GM19397 (cell line): ENCODE measurements at regions not wholly inside any gene's neighbourhood (a gene's known extent, or its start where the extent isn't known, plus 50 kb on each side); places are given as distances from the start of the nearest gene placed in this dataset.

Experiments used
- ATAC-seq: cut with Tn5 transposase; IDR thresholded peaks from one replicate; pipeline ENCODE4 v1.9.1; 2021; ENCODE audit warnings: mild to moderate bottlenecking, moderate library complexity; ENCODE audit not compliant: unreplicated experiment

GRCh38 chr4:161237495-161237894 lies 926.3 kb downstream of the FSTL5 start:
- no peak for ATAC-seq

GRCh38 chr4:161225327-161225726 lies 938.5 kb downstream of the FSTL5 start:
- no peak for ATAC-seq

GRCh38 chr4:161222889-161223288 lies 940.9 kb downstream of the FSTL5 start:
- no peak for ATAC-seq

GRCh38 chr4:161208564-161208963 lies 955.2 kb downstream of the FSTL5 start:
- ATAC-seq: no peak

GRCh38 chr4:161206528-161207080 lies 957.2 kb downstream of the FSTL5 start:
- ATAC-seq: no peak

- no peak for ATAC-seq
Measured at GRCh38 chr4:161203865-161204264, 959.9 kb downstream of the FSTL5 start.

GRCh38 chr4:161197912-161198311 lies 965.9 kb downstream of the FSTL5 start:
- ATAC-seq: no peak

- ATAC-seq: no peak
Measured at GRCh38 chr4:161197474-161197873, 966.3 kb downstream of the FSTL5 start.

- no peak for ATAC-seq
Measured at GRCh38 chr4:161189286-161190134, 974.3 kb downstream of the FSTL5 start.

GRCh38 chr4:161188578-161188977 lies 975.2 kb downstream of the FSTL5 start:
- no peak for ATAC-seq

- no peak for ATAC-seq
Measured at GRCh38 chr4:161187569-161187968, 976.2 kb downstream of the FSTL5 start.

- no peak for ATAC-seq
Measured at GRCh38 chr4:161186750-161187149, 977.0 kb downstream of the FSTL5 start.

GRCh38 chr4:161186012-161186411 lies 977.8 kb downstream of the FSTL5 start:
- no peak for ATAC-seq

GRCh38 chr4:161183729-161184128 lies 980.1 kb downstream of the FSTL5 start:
- ATAC-seq: no peak

- no peak for ATAC-seq
Measured at GRCh38 chr4:161182913-161183312, 980.9 kb downstream of the FSTL5 start.

- ATAC-seq: no peak
Measured at GRCh38 chr4:161178310-161178709, 985.5 kb downstream of the FSTL5 start.

GRCh38 chr4:161172396-161173026 lies 991.3 kb downstream of the FSTL5 start:
- no peak for ATAC-seq

- no peak for ATAC-seq
Measured at GRCh38 chr4:161167539-161167938, 996.3 kb downstream of the FSTL5 start.

GRCh38 chr4:161160718-161161117 lies 1003.1 kb downstream of the FSTL5 start:
- no peak for ATAC-seq

- no peak for ATAC-seq
Measured at GRCh38 chr4:161148051-161148450, 1015.7 kb downstream of the FSTL5 start.

- ATAC-seq: no peak
Measured at GRCh38 chr4:161143375-161143774, 1020.4 kb downstream of the FSTL5 start.

- ATAC-seq: no peak
Measured at GRCh38 chr4:161134795-161135194, 1029.0 kb downstream of the FSTL5 start.
